ENCODE measurements at regions not wholly inside any gene's neighbourhood (a gene's known extent, or its start where the extent isn't known, plus 50 kb on each side); places are given as distances from the start of the nearest gene placed in this dataset.

GRCh38 chrY:19124609-19125008, 351.1 kb upstream of the HSFY2 start:
- TF ChIP-seq CTCF (IDR thresholded peaks at IDR 0.05) (no peak), POLR2AphosphoS5 (IDR thresholded peaks at IDR 0.05; ENCODE audit: low read depth, low read length) (no peak), REST (IDR thresholded peaks at IDR 0.05; ENCODE audit: insufficient read depth in 1 of 2, low read depth in 2 of 2, low read length in 1 of 2) (no peak), SIN3A (IDR thresholded peaks at IDR 0.05; ENCODE audit: borderline replicate concordance, insufficient read depth, low read depth, low read length) (no peak), TCF7L2 (IDR thresholded peaks at IDR 0.05; ENCODE audit: low read depth, low read length) (no peak)
